ENCODE measurements at regions not wholly inside any gene's neighbourhood (a gene's known extent, or its start where the extent isn't known, plus 50 kb on each side); places are given as distances from the start of the nearest gene placed in this dataset.

DNA sequence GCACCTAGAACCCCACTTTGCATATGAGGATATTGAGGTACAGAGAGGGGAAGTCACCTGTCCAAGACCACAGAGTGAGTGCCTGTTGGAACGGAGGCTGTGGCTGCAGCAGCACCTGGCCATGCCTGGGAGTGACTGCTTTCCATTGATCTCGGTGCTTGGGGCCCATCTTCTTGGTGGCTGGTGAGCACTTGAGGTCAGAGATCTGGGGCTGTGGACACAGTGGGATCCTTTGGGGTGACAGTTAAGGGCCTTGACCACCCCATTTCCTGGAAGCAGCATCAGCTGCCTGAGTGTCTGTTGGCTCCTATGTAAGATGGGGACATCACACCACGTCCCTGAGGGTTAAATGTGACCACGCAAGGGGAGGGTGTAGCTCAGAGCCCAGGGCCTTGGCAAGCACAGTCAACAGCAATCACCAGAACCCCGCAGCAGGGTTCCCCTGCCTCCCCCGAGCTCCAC lies 111.7 kb downstream of the IRF8 start:
- intact Hi-C loops (cut with DNase I; ENCODE audit: low total_unique reads): no loop called here
- no peak overlapping the region for H3K4me3 ChIP-seq (ENCODE audit: low read depth, poor library complexity, severe bottlenecking)
- peak in 1 of 2 donors; percentile 67 for DNase-seq (ENCODE audit: low spot score in 2 of 2)
- WGBS, 2 donors: 65 to 74% methylated on average over 5 to 6 of the region's 6 CpGs
- no peak for TF ChIP-seq POLR2A (IDR thresholded peaks at IDR 0.05)
- TF ChIP-seq, protein P1, sequence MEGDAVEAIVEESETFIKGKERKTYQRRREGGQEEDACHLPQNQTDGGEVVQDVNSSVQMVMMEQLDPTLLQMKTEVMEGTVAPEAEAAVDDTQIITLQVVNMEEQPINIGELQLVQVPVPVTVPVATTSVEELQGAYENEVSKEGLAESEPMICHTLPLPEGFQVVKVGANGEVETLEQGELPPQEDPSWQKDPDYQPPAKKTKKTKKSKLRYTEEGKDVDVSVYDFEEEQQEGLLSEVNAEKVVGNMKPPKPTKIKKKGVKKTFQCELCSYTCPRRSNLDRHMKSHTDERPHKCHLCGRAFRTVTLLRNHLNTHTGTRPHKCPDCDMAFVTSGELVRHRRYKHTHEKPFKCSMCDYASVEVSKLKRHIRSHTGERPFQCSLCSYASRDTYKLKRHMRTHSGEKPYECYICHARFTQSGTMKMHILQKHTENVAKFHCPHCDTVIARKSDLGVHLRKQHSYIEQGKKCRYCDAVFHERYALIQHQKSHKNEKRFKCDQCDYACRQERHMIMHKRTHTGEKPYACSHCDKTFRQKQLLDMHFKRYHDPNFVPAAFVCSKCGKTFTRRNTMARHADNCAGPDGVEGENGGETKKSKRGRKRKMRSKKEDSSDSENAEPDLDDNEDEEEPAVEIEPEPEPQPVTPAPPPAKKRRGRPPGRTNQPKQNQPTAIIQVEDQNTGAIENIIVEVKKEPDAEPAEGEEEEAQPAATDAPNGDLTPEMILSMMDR (IDR thresholded peaks at IDR 0.05): no peak

DNA sequence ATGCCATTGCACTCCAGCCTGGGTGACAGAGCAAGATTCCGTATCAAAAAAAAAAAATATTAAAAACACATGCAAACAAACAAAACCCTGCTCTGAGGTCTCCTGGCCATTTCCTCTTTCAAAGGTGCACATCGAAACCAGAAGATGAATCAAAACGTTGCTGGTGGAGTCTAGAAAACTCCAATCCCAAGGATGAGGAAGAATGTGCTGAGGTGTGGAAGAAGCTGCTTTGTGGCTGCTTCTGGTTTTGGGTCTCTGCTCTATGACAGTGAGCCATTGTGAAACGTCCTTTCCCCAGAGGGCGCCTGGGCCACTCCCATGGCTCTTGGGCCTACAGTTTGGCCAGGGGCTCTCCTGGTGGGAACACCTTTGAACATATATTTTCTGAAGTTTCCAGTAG lies 112.6 kb downstream of the IRF8 start:
- DNase-seq (ENCODE audit: low spot score in 2 of 2): peak in 1 of 2 donors; percentile 34
- intact Hi-C loops (cut with DNase I; ENCODE audit: low total_unique reads): no loop called here
- TF ChIP-seq, protein P1 (IDR thresholded peaks at IDR 0.05): no peak
- no peak for TF ChIP-seq POLR2A (IDR thresholded peaks at IDR 0.05)
- H3K4me3 ChIP-seq (ENCODE audit: low read depth, poor library complexity, severe bottlenecking): no peak overlapping the region
- 61 to 68% methylated on average over 5 of the region's 5 CpGs for WGBS, 2 donors

DNA sequence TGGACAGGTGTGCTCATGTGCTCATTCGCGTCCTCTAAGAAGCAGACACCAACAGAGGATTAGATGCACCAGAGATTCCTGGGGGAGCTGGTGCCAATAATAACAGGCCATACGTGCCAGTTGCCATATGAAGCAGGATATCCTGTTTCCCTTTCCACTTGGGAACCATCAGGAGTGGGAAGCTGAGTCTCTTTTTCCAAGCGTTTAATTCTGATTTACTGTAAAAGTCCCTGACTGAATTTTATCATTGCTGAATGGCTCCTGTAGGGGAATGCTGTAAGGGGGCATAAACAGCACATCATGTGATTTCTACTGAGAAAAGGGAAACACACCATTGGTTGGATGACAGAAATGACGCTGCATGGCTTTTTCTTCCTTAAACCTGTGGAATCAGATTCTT lies 113.3 kb downstream of the IRF8 start:
- WGBS, 2 donors: 63 to 64% methylated on average over 5 of the region's 5 CpGs
- TF ChIP-seq, protein P1 (IDR thresholded peaks at IDR 0.05): no peak
- no peak for TF ChIP-seq POLR2A (IDR thresholded peaks at IDR 0.05)
- H3K4me3 ChIP-seq (ENCODE audit: low read depth, poor library complexity, severe bottlenecking): no peak overlapping the region
- DNase-seq (ENCODE audit: low spot score in 2 of 2): no peak
- intact Hi-C loops (cut with DNase I; ENCODE audit: low total_unique reads): no loop called here

DNA sequence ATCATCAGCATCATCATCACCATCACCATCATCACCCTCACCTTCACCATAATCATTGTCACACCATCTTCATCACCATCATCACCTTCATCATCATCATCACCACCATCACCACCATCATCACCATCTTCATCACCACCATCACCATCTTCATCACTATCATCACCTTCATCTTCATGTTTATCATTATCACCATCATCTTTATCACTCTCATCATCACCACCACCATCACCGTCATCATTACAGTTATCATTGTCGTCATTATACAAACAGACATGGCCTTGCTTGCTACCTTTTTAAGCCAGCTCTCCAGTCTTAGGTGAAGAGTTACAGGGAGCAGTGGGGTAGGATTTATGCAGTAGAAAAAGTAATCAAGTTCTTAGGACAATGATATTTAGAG lies 114.9 kb downstream of the IRF8 start:
- 92 to 95% methylated on average over 2 of the region's 2 CpGs for WGBS, 2 donors
- intact Hi-C loops (cut with DNase I; ENCODE audit: low total_unique reads): no loop called here
- no peak for DNase-seq (ENCODE audit: low spot score in 2 of 2)
- no peak overlapping the region for H3K4me3 ChIP-seq (ENCODE audit: low read depth, poor library complexity, severe bottlenecking)
- TF ChIP-seq, protein P1 (IDR thresholded peaks at IDR 0.05): no peak
- no peak for TF ChIP-seq POLR2A (IDR thresholded peaks at IDR 0.05)

DNA sequence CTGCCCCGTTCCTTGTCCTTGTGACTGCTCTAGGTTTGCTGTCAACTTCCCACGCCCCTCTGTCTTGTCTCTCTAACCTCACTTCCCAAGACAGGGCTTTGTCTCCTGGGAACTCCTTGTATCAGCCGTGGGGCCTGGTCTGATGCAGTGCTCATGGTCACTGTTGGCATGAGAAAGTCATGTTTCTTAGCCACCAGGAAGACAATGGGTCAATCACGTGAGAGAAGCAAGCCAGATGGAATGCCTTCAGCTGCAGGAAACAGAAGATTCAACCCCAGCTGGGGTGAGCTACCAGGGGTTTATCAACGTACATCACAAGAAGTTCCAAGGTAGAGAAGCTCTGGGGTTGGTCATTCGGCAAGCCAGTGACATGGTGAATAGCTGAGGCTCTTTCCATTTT lies 116.6 kb downstream of the IRF8 start:
- H3K4me3 ChIP-seq (ENCODE audit: low read depth, poor library complexity, severe bottlenecking): no peak overlapping the region
- peak in 1 of 2 donors; percentile 29 for DNase-seq (ENCODE audit: low spot score in 2 of 2)
- intact Hi-C loops (cut with DNase I; ENCODE audit: low total_unique reads): loop anchor here (2.0 kb wide), 1 partner anchor 195 kb away; no protein-coding TSS in a partner anchor
- TF ChIP-seq, protein P1 (IDR thresholded peaks at IDR 0.05): no peak
- no peak for TF ChIP-seq POLR2A (IDR thresholded peaks at IDR 0.05)
- 79 to 81% methylated on average over 6 of the region's 6 CpGs for WGBS, 2 donors

Measured in lower leg skin (tissue), 4 donors.